ENCODE measurements at regions not wholly inside any gene's neighbourhood (a gene's known extent, or its start where the extent isn't known, plus 50 kb on each side); places are given as distances from the start of the nearest gene placed in this dataset.
A peak's percentile ranks its signal among the peaks of the same experiment; 100 is the strongest.
"Not testable (repeated sequence)": the region's sequence is repeated elsewhere in the genome, so short reads cannot be mapped to it uniquely, and the experiment has no call there.

DNA sequence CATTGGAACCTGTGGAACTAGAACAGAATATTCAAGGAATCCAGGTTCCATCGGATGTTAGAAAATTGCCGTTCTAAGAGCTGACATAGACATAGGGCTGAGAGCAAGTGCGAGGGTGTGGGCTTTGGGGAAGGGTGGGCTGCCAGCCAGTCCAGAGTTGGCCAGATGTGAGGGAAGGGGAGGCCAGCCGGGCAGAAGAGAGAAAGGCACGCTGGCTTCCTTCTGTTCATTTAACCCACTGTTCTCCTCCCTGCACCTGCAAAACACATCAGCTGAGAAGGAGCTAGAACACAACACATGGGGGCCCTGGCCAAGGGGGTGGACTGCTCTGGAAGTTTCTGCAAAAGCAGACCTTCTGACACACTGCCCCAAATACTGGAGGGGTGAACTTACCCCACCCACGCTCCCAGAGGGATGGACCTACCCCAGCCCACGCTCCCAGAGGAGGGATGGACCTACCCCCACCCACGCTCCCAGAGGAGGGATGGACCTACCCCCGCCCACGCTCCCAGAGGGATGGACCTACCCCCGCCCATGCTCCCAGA, 98.0 kb downstream of the SHANK2 start:
- WGBS (ENCODE audit: insufficient coverage) = 94% methylated on average over 3 of the region's 11 CpGs
- Histone ChIP-seq H3K9me3 (ENCODE audit: control extremely low read depth in 1 of 5, control insufficient read depth in 4 of 5, insufficient read depth in 2 of 5, low read depth in 1 of 5, low read length in 4 of 5) (peaks cover 0 to 6% (median 0%) of the 10 kb centered on the region in 5 experiments), H3K36me3 (ENCODE audit: control insufficient read depth in 4 of 4, insufficient read depth in 4 of 4, low read length in 3 of 4) (no peaks in the 10 kb centered on the region), H3K4me3 (ENCODE audit: control insufficient read depth in 1 of 7, extremely low read depth in 1 of 7, insufficient read depth in 4 of 7, low read depth in 2 of 7, low read length in 6 of 7) (no peak overlapping the region), H3K27me3 (replicated peaks in 2 of 5; ENCODE audit: control insufficient read depth in 4 of 5, insufficient read depth in 5 of 5, low read length in 4 of 5) (peaks cover 0 to 40% (median 4%) of the 10 kb centered on the region in 5 experiments), H3K4me1 (ENCODE audit: control extremely low read depth in 1 of 4, control insufficient read depth in 4 of 4, insufficient read depth in 4 of 4, low read length in 3 of 4) (no peaks in the 10 kb centered on the region), H3K27ac (ENCODE audit: insufficient read depth in 1 of 2, low read depth in 1 of 2, low read length in 2 of 2, poor library complexity in 1 of 2, severe bottlenecking in 2 of 2) (no peak overlapping the region)
- ChIA-PET POLR2A (no interaction called here), CTCF (no interaction called here)
- DNase-seq = no peak

DNA sequence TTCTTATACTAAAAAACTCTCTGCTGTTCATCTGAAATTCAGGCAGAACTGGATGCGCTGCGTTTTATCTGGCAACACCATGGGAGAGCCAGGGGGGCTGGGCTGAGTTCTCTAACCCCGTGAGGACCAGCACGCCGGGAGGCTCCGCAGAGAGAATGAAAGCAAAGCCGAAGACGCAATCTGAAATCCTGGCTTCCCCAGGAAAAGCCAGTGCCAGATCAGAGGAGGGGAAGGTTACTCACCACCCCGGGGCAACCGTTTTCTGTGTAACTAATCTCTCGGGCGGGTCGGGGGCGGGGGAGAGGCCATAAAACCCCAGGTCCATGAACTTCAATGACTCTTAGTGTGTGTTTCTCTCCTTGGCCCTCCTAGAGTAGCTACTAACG, 99.4 kb downstream of the SHANK2 start:
- no peaks in the 10 kb centered on the region for H3K4me1 ChIP-seq (ENCODE audit: control extremely low read depth in 1 of 4, control insufficient read depth in 4 of 4, insufficient read depth in 4 of 4, low read length in 3 of 4)
- no peak overlapping the region for H3K27ac ChIP-seq (ENCODE audit: insufficient read depth in 1 of 2, low read depth in 1 of 2, low read length in 2 of 2, poor library complexity in 1 of 2, severe bottlenecking in 2 of 2)
- no peak for DNase-seq
- H3K9me3 ChIP-seq (ENCODE audit: control extremely low read depth in 1 of 5, control insufficient read depth in 4 of 5, insufficient read depth in 2 of 5, low read depth in 1 of 5, low read length in 4 of 5) = peaks cover 0 to 3% (median 0%) of the 10 kb centered on the region in 5 experiments
- 9% methylated on average over 12 of the region's 15 CpGs for WGBS (ENCODE audit: insufficient coverage)
- CTCF ChIA-PET = no interaction called here
- H3K27me3 ChIP-seq (replicated peaks in 2 of 5; ENCODE audit: control insufficient read depth in 4 of 5, insufficient read depth in 5 of 5, low read length in 4 of 5) = peaks cover 0 to 41% (median 4%) of the 10 kb centered on the region in 5 experiments
- no peaks in the 10 kb centered on the region for H3K36me3 ChIP-seq (ENCODE audit: control insufficient read depth in 4 of 4, insufficient read depth in 4 of 4, low read length in 3 of 4)
- peak overlapping the region in 1 of 7 experiments; percentile 1 for H3K4me3 ChIP-seq (ENCODE audit: control insufficient read depth in 1 of 7, extremely low read depth in 1 of 7, insufficient read depth in 4 of 7, low read depth in 2 of 7, low read length in 6 of 7)
- POLR2A ChIA-PET = no interaction called here

DNA sequence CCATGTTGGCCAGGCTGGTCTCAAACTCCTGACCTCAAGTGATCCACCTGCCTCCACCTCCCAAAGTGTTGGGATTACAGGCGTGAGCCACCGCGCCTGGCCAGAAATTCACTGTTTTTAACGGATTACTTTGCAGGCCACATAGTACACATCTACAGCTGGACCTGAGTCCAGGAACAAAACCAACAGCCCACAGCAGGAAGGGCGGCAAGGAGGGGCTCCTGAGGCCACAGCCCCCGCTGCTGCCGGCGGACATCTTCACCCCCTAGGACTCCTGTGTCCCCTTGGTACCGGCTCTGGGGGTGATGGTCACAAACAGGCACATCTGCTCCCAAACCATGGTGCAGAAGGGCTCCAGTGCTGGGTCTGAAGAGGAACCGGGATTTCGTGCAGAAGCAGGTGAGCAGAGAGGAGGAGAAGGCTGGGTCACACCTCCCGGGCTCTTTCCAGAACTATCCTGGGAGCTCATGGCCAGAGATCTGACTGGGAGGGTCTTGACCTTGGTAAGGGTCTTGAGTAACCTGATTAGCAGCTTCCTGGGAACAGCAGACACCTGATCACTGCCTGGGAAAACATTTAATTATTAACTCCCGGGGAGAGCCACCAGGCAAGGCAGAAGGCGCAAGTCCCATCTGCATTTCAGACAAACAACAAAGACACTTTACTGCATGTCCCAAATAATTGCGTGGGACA, 99.9 kb downstream of the SHANK2 start:
- WGBS (ENCODE audit: insufficient coverage) = 86% methylated on average over 13 of the region's 15 CpGs
- DNase-seq; H3K27ac ChIP-seq (ENCODE audit: insufficient read depth in 1 of 2, low read depth in 1 of 2, low read length in 2 of 2, poor library complexity in 1 of 2, severe bottlenecking in 2 of 2); POLR2A ChIA-PET; CTCF ChIA-PET; H3K9me3 ChIP-seq (ENCODE audit: control extremely low read depth in 1 of 5, control insufficient read depth in 4 of 5, insufficient read depth in 2 of 5, low read depth in 1 of 5, low read length in 4 of 5); H3K36me3 ChIP-seq (ENCODE audit: control insufficient read depth in 4 of 4, insufficient read depth in 4 of 4, low read length in 3 of 4); H3K4me1 ChIP-seq (ENCODE audit: control extremely low read depth in 1 of 4, control insufficient read depth in 4 of 4, insufficient read depth in 4 of 4, low read length in 3 of 4): not testable (repeated sequence)
- peak overlapping the region in 1 of 7 experiments; percentile 1 for H3K4me3 ChIP-seq (ENCODE audit: control insufficient read depth in 1 of 7, extremely low read depth in 1 of 7, insufficient read depth in 4 of 7, low read depth in 2 of 7, low read length in 6 of 7)
- H3K27me3 ChIP-seq (replicated peaks in 2 of 5; ENCODE audit: control insufficient read depth in 4 of 5, insufficient read depth in 5 of 5, low read length in 4 of 5) = peaks cover 0 to 41% (median 4%) of the 10 kb centered on the region in 5 experiments

DNA sequence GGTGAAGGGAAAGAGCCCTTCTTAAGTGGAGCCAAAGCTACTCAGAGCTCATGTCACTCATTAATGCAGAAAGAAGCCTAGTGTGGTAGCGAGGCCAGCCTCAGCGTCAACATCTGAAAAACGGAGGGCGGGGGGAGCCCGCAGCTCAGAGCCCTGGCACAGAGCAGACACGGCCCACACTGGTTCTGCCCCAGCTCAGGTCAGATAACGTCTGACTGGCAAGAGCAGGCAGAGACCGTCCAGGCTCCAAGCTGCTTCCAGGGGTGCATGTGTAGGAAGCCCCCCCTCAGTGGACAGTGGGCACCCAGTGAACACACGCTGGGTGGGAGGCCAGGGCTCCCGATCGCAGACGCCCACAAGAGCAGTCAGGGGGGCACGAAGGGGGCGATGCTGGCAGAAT, 100.8 kb downstream of the SHANK2 start:
- Histone ChIP-seq H3K9me3 (ENCODE audit: control extremely low read depth in 1 of 5, control insufficient read depth in 4 of 5, insufficient read depth in 2 of 5, low read depth in 1 of 5, low read length in 4 of 5) (peaks cover 0 to 3% (median 0%) of the 10 kb centered on the region in 5 experiments), H3K4me3 (ENCODE audit: control insufficient read depth in 1 of 7, extremely low read depth in 1 of 7, insufficient read depth in 4 of 7, low read depth in 2 of 7, low read length in 6 of 7) (no peak overlapping the region), H3K27ac (ENCODE audit: insufficient read depth in 1 of 2, low read depth in 1 of 2, low read length in 2 of 2, poor library complexity in 1 of 2, severe bottlenecking in 2 of 2) (no peak overlapping the region), H3K4me1 (ENCODE audit: control extremely low read depth in 1 of 4, control insufficient read depth in 4 of 4, insufficient read depth in 4 of 4, low read length in 3 of 4) (no peaks in the 10 kb centered on the region), H3K36me3 (ENCODE audit: control insufficient read depth in 4 of 4, insufficient read depth in 4 of 4, low read length in 3 of 4) (no peaks in the 10 kb centered on the region), H3K27me3 (replicated peaks in 2 of 5; ENCODE audit: control insufficient read depth in 4 of 5, insufficient read depth in 5 of 5, low read length in 4 of 5) (peaks cover 0 to 42% (median 4%) of the 10 kb centered on the region in 5 experiments)
- CTCF ChIA-PET = no interaction called here
- DNase-seq = no peak
- 94% methylated on average over 14 of the region's 14 CpGs for WGBS (ENCODE audit: insufficient coverage)
- POLR2A ChIA-PET = no interaction called here

DNA sequence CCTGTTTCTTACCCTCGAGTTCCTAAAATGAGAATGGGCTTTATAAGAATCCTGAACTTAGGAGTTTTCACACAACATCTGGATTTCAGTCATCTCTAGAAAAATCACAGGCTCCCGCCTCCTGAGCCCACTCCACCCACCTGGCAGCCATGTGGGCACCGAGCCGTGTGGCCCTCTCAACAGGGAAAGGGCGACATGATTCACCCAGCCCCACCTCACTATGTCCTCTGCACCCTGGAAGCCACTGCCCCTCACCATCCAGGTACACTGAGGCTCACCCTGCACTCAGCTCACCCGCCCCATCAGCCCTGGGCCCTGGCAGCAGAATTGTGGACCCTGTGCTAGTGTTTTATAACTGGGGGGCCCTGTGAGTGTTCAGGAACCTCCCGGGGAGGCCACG, 101.5 kb downstream of the SHANK2 start:
- CTCF ChIA-PET = no interaction called here
- POLR2A ChIA-PET = no interaction called here
- WGBS (ENCODE audit: insufficient coverage) = 90% methylated on average over 3 of the region's 8 CpGs
- H3K4me3 ChIP-seq (ENCODE audit: control insufficient read depth in 1 of 7, extremely low read depth in 1 of 7, insufficient read depth in 4 of 7, low read depth in 2 of 7, low read length in 6 of 7) = no peak overlapping the region
- no peaks in the 10 kb centered on the region for H3K36me3 ChIP-seq (ENCODE audit: control insufficient read depth in 4 of 4, insufficient read depth in 4 of 4, low read length in 3 of 4)
- peaks cover 0 to 3% (median 0%) of the 10 kb centered on the region in 5 experiments for H3K9me3 ChIP-seq (ENCODE audit: control extremely low read depth in 1 of 5, control insufficient read depth in 4 of 5, insufficient read depth in 2 of 5, low read depth in 1 of 5, low read length in 4 of 5)
- H3K27me3 ChIP-seq (replicated peaks in 2 of 5; ENCODE audit: control insufficient read depth in 4 of 5, insufficient read depth in 5 of 5, low read length in 4 of 5) = peaks cover 0 to 40% (median 4%) of the 10 kb centered on the region in 5 experiments
- no peaks in the 10 kb centered on the region for H3K4me1 ChIP-seq (ENCODE audit: control extremely low read depth in 1 of 4, control insufficient read depth in 4 of 4, insufficient read depth in 4 of 4, low read length in 3 of 4)
- H3K27ac ChIP-seq (ENCODE audit: insufficient read depth in 1 of 2, low read depth in 1 of 2, low read length in 2 of 2, poor library complexity in 1 of 2, severe bottlenecking in 2 of 2) = no peak overlapping the region
- no peak for DNase-seq

DNA sequence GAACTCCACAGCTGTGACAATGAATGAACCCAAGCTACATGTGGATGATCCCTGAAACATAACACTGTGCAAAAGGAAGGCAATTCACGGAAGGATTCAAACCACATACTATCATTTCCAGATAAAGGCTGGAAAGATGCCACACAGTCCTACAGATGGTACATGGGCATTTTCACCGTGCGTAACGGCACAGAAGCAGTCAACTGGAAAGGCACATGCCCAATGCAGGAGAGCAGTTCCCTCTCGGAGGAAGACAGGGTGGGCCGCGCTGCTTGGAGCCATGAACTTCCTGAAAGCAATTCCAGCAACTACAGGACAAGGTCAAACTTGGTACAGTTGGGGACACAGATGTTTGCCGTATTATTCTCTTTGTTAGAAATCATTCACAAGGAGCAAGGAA, 103.7 kb downstream of the SHANK2 start:
- H3K4me3 ChIP-seq (ENCODE audit: control insufficient read depth in 1 of 7, extremely low read depth in 1 of 7, insufficient read depth in 4 of 7, low read depth in 2 of 7, low read length in 6 of 7) = no peak overlapping the region
- H3K36me3 ChIP-seq (ENCODE audit: control insufficient read depth in 4 of 4, insufficient read depth in 4 of 4, low read length in 3 of 4) = no peaks in the 10 kb centered on the region
- H3K9me3 ChIP-seq (ENCODE audit: control extremely low read depth in 1 of 5, control insufficient read depth in 4 of 5, insufficient read depth in 2 of 5, low read depth in 1 of 5, low read length in 4 of 5) = peaks cover 0 to 3% (median 0%) of the 10 kb centered on the region in 5 experiments
- peaks cover 0 to 34% (median 2%) of the 10 kb centered on the region in 5 experiments for H3K27me3 ChIP-seq (replicated peaks in 2 of 5; ENCODE audit: control insufficient read depth in 4 of 5, insufficient read depth in 5 of 5, low read length in 4 of 5)
- 90% methylated on average over 8 of the region's 8 CpGs for WGBS (ENCODE audit: insufficient coverage)
- no peak for DNase-seq
- POLR2A ChIA-PET = interaction anchor here (0.6 kb wide), 1 partner anchor 46 kb away, joined by 3 read pairs; no protein-coding TSS in a partner anchor
- CTCF ChIA-PET = no interaction called here
- H3K4me1 ChIP-seq (ENCODE audit: control extremely low read depth in 1 of 4, control insufficient read depth in 4 of 4, insufficient read depth in 4 of 4, low read length in 3 of 4) = no peaks in the 10 kb centered on the region
- no peak overlapping the region for H3K27ac ChIP-seq (ENCODE audit: insufficient read depth in 1 of 2, low read depth in 1 of 2, low read length in 2 of 2, poor library complexity in 1 of 2, severe bottlenecking in 2 of 2)

DNA sequence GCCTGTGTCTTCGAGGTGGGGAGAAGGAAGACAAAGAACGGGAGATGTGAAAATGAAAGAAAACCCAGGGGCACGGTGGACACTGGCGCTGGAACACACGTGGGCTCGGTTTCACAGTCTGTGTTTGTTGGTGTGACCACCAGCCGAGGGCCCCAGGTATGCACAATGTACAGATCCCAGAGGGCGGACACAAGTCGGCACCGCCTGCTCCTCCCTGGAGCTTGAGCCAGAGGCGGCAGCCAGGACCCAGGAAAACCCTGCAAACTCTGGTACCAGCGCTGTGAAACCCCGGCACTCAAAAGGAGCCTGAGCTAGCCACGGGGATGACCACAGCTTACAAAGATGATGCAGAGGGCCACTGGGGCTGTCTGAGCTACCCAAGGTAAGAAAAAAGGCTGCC, 105.0 kb downstream of the SHANK2 start:
- Histone ChIP-seq H3K27ac (ENCODE audit: insufficient read depth in 1 of 2, low read depth in 1 of 2, low read length in 2 of 2, poor library complexity in 1 of 2, severe bottlenecking in 2 of 2) (no peak overlapping the region), H3K36me3 (ENCODE audit: control insufficient read depth in 4 of 4, insufficient read depth in 4 of 4, low read length in 3 of 4) (no peaks in the 10 kb centered on the region), H3K9me3 (ENCODE audit: control extremely low read depth in 1 of 5, control insufficient read depth in 4 of 5, insufficient read depth in 2 of 5, low read depth in 1 of 5, low read length in 4 of 5) (peaks cover 0 to 3% (median 0%) of the 10 kb centered on the region in 5 experiments), H3K4me1 (ENCODE audit: control extremely low read depth in 1 of 4, control insufficient read depth in 4 of 4, insufficient read depth in 4 of 4, low read length in 3 of 4) (no peaks in the 10 kb centered on the region), H3K4me3 (ENCODE audit: control insufficient read depth in 1 of 7, extremely low read depth in 1 of 7, insufficient read depth in 4 of 7, low read depth in 2 of 7, low read length in 6 of 7) (no peak overlapping the region), H3K27me3 (replicated peaks in 2 of 5; ENCODE audit: control insufficient read depth in 4 of 5, insufficient read depth in 5 of 5, low read length in 4 of 5) (peaks cover 0 to 25% (median 2%) of the 10 kb centered on the region in 5 experiments)
- CTCF ChIA-PET = no interaction called here
- no peak for DNase-seq
- POLR2A ChIA-PET = no interaction called here
- 95% methylated on average over 14 of the region's 14 CpGs for WGBS (ENCODE audit: insufficient coverage)

Data from common myeloid progenitor, CD34-positive (primary cell).